Epithelial cell of proximal tubule (primary cell): ENCODE measurements at regions not wholly inside any gene's neighbourhood (a gene's known extent, or its start where the extent isn't known, plus 50 kb on each side); places are given as distances from the start of the nearest gene placed in this dataset.

Source experiments
- DNase-seq: peaks from one replicate; pipeline ENCODE4 v3.0.0-alpha.2; 2011; ENCODE audit warnings: low read depth
- H3K4me3 ChIP-seq: 2 replicates; pipeline ENCODE4 v1.5.1; 2011; ENCODE audit warnings: low read depth, mild to moderate bottlenecking, low read length
- CTCF ChIP-seq: conservative IDR thresholded peaks from 2 replicates; pipeline ENCODE4 v1.5.1; 2012; ENCODE audit warnings: low read depth, mild to moderate bottlenecking, low read length

DNA sequence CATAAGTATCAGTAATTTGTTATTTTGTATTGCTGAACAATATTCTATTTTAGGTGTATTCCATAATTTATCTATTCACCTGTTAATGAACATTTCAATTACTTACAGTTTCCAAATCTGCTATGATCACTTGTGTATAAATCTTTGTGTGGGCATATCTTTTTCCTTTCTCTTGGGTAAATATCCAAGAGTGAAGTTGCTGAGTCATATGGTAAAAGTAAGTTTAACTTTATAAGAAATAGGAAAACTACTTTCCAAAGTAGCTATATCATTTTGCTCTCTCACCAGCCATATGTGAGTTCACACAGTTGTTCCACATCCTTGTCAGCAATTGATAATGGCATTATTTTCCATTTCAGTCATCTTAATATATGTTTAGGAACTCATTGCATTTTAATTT lies 66.6 kb upstream of the KITLG start:
- no peak for DNase-seq
- TF ChIP-seq CTCF: no peak
- no peak overlapping the region for H3K4me3 ChIP-seq

DNA sequence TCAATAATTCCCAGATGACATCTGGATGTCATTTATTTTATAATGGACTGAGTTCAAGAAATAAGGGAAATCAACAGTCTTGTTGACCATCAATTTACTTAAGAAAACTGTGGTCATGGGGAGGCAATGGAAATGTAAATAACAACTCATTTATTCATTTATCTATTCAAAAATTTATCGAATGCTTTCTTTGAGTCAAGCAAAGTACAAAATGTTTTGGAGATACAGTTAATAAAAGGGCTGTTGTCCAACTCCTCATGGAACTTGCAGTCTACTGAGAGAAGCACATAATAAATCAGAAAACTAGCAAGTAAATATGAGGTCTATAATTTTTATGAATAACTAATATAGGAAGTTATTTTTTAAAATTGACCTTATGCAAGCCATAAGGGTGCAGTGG lies 65.5 kb upstream of the KITLG start:
- no peak for DNase-seq
- TF ChIP-seq CTCF: no peak
- no peak overlapping the region for H3K4me3 ChIP-seq

DNA sequence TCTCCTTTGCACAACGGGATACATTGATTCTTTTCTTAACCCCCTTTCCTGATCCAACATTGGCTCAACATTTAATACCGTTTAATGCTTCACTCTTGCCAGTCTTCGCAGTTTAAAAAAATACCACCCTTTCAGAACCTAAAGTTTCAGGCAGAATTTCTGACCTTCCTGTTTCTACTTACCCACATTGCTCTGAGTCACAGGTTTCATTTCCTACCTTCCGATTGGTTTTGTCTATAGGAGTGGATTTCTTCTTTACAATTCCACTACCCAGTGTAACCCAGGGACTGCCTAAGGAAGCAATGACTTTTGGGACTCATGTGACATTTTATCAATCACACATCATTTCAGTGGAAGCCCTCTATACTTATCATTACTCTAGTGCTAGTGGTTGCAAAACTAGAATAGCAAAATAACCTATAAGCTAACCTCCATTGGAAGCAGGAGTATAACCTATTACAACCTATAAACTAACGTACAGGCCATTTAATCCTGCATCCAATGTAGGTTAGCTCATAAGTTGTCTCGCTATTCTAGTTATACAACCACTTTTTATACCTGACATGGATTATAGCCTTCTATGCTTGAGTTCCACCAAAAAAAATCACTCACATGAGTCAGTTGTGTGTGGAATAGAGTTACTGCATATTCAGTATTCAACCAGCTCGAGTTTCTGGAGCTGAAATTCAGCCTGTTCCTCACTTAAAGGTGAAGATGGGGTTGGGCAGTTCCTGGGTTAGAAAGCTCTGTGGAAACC lies 64.9 kb upstream of the KITLG start:
- DNase-seq: no peak
- TF ChIP-seq CTCF: no peak
- H3K4me3 ChIP-seq: no peak overlapping the region

DNA sequence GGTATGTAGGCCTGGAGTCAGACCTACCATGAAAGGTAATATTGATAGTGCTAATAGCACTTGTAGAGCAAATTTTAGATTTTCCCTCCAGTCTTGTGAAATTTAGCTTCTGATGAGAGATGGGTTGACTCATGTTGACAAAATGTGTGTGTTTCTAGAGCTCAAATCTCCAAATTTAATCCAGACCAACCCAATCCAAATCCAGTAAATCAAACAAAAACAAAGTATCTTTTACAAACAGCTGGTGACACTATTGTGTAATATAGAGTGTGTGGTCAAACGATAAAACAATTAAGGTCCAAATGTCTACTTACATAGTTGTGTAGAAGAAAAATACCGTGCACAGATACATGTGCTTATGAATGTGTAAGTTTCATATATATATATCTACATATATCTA lies 63.4 kb upstream of the KITLG start:
- TF ChIP-seq CTCF: no peak
- DNase-seq: no peak
- no peak overlapping the region for H3K4me3 ChIP-seq

DNA sequence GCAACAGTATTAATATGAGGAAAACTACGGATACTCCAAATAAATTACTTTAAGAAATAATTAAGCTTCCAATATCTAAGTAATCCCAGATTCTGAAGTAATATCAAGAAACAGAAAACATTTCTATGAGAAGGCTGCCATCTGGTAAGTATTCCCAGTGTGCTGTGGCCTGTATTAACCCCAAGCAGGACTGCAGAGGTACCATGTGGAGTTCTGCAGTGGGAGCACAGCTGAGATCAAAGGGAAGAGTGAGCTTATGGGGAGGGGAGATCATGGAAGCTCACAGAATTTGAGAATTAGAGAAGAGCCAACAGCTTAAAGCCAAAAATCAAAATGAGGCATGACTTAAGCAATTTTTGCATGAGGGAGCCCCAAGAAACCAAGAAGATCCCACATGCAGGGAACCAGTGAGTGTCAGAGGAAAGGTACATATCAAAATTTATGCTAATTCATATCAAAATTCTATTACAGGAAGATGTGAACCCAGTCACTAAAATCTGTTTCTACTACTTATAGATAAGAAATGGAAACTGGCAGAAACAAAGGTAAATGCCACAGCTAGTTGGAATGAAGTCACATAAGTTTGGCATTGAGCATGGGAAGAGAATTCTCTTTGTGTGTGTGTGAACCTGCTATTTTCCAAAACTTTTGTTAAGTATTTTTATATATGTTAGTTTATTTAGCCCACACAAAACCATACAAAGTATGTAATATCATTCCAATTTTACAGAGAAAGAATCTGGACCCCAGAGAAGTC lies 62.6 kb upstream of the KITLG start:
- TF ChIP-seq CTCF: no peak
- no peak for DNase-seq
- no peak overlapping the region for H3K4me3 ChIP-seq

GRCh38 chr12:88638966-88639760 lies 58.9 kb upstream of the KITLG start:
- H3K4me3 ChIP-seq: no peak overlapping the region
- no peak for DNase-seq
- no peak for TF ChIP-seq CTCF
